OCI-LY3 (cell line): ENCODE measurements at regions not wholly inside any gene's neighbourhood (a gene's known extent, or its start where the extent isn't known, plus 50 kb on each side); places are given as distances from the start of the nearest gene placed in this dataset.
"Not testable (repeated sequence)": the region's sequence is repeated elsewhere in the genome, so short reads cannot be mapped to it uniquely, and the experiment has no call there.

Experiments
- H2AFZ ChIP-seq: fragments of 200-600, 300-600 bp; shearing (Covaris generic); 2 replicates; pipeline ENCODE4 v1.6.0; 2014; ENCODE audit warnings: antibody characterized with exemption, low read depth, low read length
- H3K27ac ChIP-seq: fragments of 200-600, 300-600 bp; sonication (generic); 2 replicates; pipeline ENCODE4 v1.5.1; 2014; ENCODE audit warnings: mild to moderate bottlenecking, low read length, moderate library complexity, mixed read lengths
- H3K27me3 ChIP-seq: fragments of 200-600, 300-600 bp; sonication (generic); 2 replicates; pipeline ENCODE4 v1.6.1; 2014; ENCODE audit warnings: low read depth, low read length, mixed read lengths
- H3K36me3 ChIP-seq: fragments of 200-600, 300-600 bp; sonication (generic); replicated peaks from 2 replicates; pipeline ENCODE3; 2014; ENCODE audit warnings: low read depth, low read length, mixed read lengths
- H3K4me1 ChIP-seq: fragments of 300-600, 200-600 bp; sonication (generic); 2 replicates; pipeline ENCODE4 v1.6.1; 2014; ENCODE audit warnings: low read length, mixed read lengths
- H3K4me2 ChIP-seq: fragments of 200-600, 300-600 bp; sonication (generic); 2 replicates; pipeline ENCODE4 v1.6.1; 2014; ENCODE audit warnings: low read length, mixed read lengths
- H3K4me3 ChIP-seq: fragments of 300-600, 200-600 bp; sonication (generic); 2 replicates; pipeline ENCODE4 v1.5.1; 2014; ENCODE audit warnings: antibody characterized with exemption, mild to moderate bottlenecking, low read length, moderate library complexity
- H3K79me2 ChIP-seq: fragments of 300-600, 200-600 bp; shearing (Covaris generic); 2 replicates; pipeline ENCODE4 v1.6.1; 2014; ENCODE audit warnings: mild to moderate bottlenecking, low read length, mixed read lengths
- H3K9ac ChIP-seq: fragments of 300-600, 200-600 bp; shearing (Covaris generic); 2 replicates; pipeline ENCODE4 v1.6.0; 2014; ENCODE audit warnings: mild to moderate bottlenecking, low read length, moderate library complexity
- H3K9me3 ChIP-seq: fragments of 200-600, 300-600 bp; shearing (Covaris generic); 2 replicates; pipeline ENCODE4 v1.6.1; 2014; ENCODE audit warnings: low read length, mixed read lengths; ENCODE audit not compliant: insufficient read depth
- H4K20me1 ChIP-seq: fragments of 200-600, 300-600 bp; sonication (generic); 2 replicates; pipeline ENCODE4 v1.6.1; 2016; ENCODE audit warnings: low read length, mixed read lengths; ENCODE audit not compliant: insufficient read depth
- EZH2phosphoT487 ChIP-seq: fragments of 200-600 bp; shearing (Covaris generic); IDR thresholded peaks from 2 replicates; pipeline ENCODE4 v1.6.1; 2018; ENCODE audit warnings: antibody characterized with exemption, mixed run types, low read depth
- TF ChIP-seq, protein P1 (sequence below): fragments of 200-600, 300-600 bp; sonication (generic); IDR thresholded peaks from 2 replicates; pipeline ENCODE4 v1.5.1; 2014; ENCODE audit warnings: antibody characterized with exemption, low read length, low read depth

DNA sequence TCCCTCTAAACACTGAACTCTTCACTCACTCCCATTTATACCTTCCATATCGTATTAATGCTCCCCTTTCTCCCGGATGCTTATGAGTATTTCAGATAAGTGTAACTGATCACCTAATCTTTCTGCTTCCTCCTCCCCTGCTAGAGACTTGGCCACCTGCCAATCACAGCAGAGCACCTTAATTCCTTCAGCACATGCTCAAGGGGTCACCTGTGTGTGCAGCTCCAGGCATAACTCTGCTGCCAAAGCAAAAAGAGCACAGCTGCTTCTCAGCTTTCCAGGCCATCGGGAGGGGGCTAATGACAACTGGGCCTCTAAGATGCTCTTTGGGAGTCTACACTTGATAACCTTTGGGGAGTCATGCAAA, 106.9 kb upstream of the DYRK2 start:
- Histone ChIP-seq H3K27ac (no peak overlapping the region), H3K36me3 (no peaks in the 10 kb centered on the region), H4K20me1 (no peaks in the 10 kb centered on the region), H3K9me3 (no peaks in the 10 kb centered on the region), H3K4me3 (peak overlapping the region; percentile 33; the same call in 1 of the 2 replicates), H3K27me3 (peaks cover 10% of the 10 kb centered on the region), H3K79me2 (no peaks in the 10 kb centered on the region), H3K9ac (no peak overlapping the region), H3K4me2 (peak overlapping the region; percentile 46), H3K4me1 (peaks cover 22% of the 10 kb centered on the region), H2AFZ (peak overlapping the region; percentile 10; the same call in 1 of the 2 replicates)
- TF ChIP-seq, protein P1, sequence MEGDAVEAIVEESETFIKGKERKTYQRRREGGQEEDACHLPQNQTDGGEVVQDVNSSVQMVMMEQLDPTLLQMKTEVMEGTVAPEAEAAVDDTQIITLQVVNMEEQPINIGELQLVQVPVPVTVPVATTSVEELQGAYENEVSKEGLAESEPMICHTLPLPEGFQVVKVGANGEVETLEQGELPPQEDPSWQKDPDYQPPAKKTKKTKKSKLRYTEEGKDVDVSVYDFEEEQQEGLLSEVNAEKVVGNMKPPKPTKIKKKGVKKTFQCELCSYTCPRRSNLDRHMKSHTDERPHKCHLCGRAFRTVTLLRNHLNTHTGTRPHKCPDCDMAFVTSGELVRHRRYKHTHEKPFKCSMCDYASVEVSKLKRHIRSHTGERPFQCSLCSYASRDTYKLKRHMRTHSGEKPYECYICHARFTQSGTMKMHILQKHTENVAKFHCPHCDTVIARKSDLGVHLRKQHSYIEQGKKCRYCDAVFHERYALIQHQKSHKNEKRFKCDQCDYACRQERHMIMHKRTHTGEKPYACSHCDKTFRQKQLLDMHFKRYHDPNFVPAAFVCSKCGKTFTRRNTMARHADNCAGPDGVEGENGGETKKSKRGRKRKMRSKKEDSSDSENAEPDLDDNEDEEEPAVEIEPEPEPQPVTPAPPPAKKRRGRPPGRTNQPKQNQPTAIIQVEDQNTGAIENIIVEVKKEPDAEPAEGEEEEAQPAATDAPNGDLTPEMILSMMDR, result no peak
- TF ChIP-seq EZH2phosphoT487, result no peak

DNA sequence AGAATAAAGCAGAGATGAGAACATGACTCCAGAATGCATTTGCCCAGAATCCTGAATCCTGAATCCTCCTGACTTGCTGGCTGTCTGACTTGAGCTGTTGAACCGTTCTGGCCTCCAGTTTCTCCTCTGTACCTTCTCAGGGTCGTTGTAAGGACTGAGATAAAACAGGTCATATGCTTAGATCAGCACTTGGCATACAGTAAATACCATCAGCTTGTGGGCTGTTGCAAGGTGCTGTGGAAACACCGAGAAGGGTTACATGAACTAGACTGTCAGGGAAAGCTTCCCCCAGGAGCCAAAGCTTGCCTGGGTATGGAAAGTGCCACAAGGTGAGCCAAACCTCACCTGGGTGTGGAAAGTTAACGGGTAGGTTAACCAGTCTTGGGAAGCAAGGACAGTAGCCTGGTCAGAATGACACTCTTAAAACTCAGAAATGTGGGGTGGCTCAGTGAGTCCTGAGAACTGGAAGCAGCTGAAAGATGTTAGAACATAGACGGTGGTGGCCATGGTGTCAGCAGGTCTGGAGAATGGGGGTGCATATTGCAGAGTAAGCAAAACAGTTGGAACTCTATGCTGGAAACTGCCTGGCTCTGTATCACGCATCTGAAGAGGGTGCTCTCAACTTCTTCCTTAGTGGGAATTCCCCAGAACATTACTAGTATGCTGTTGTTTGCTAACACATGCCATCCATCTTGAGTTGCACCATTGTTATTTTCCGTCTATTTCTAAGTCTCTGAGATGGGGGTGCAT, 105.3 kb upstream of the DYRK2 start:
- H3K4me2 ChIP-seq, result no peak overlapping the region
- H3K36me3 ChIP-seq, result no peaks in the 10 kb centered on the region
- peaks cover 7% of the 10 kb centered on the region for H3K27me3 ChIP-seq
- H3K27ac ChIP-seq, result no peak overlapping the region
- no peak overlapping the region for H3K9ac ChIP-seq
- TF ChIP-seq, protein P1, result no peak
- no peak for TF ChIP-seq EZH2phosphoT487
- no peaks in the 10 kb centered on the region for H3K79me2 ChIP-seq
- no peak overlapping the region for H3K4me3 ChIP-seq
- peaks cover 22% of the 10 kb centered on the region for H3K4me1 ChIP-seq
- H4K20me1 ChIP-seq, result no peaks in the 10 kb centered on the region
- no peaks in the 10 kb centered on the region for H3K9me3 ChIP-seq
- no peak overlapping the region for H2AFZ ChIP-seq

DNA sequence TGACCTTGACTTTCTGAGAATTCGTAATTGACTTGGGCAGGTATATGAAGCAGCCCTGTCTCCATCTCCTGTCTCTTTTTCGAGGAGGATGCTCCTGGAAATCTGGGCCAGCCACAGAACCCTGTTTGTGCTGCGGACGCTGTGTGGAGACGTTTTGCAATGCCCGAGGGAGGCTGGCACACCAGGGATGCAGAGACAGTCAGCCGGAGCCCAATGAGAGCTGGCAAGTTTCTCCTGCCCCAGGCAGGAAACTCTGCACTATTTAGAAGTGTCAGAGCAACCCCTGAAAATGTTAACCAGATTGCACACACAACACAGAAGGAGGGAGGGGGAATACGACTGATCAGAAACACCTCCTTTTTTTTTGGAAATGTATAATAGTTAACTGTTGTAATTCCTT, 103.2 kb upstream of the DYRK2 start:
- TF ChIP-seq, protein P1, result no peak
- TF ChIP-seq EZH2phosphoT487, result no peak
- H4K20me1 ChIP-seq, result no peaks in the 10 kb centered on the region
- H3K27me3 ChIP-seq, result 0 out of 2 replicates have a peak, but pooled peaks cover 4% of the 10 kb centered on the region
- no peaks in the 10 kb centered on the region for H3K79me2 ChIP-seq
- H3K4me1 ChIP-seq, result peaks cover 22% of the 10 kb centered on the region
- no peaks in the 10 kb centered on the region for H3K36me3 ChIP-seq
- no peak overlapping the region for H3K27ac ChIP-seq
- H3K4me2 ChIP-seq, result no peak overlapping the region
- H2AFZ ChIP-seq, result no peak overlapping the region
- no peaks in the 10 kb centered on the region for H3K9me3 ChIP-seq
- no peak overlapping the region for H3K4me3 ChIP-seq
- no peak overlapping the region for H3K9ac ChIP-seq

DNA sequence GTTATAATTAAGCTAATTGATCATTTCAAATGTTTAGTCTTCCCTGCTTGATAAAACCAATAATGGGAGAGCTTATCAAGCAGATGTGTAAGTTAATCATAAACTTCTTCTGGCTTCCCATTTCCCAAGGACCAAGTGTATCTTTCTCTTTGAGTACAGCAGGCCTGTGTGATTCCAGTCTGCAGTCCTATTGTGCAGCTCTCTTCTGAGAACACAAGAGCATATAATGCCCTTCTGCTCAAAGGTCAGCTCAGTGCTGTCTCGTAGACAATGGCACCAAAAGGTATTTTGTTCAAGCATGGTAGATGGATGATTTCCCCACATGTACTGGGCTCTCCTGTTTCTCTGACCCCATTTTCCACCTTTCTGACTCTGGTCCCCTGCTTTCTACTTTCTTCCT, 101.8 kb upstream of the DYRK2 start:
- Histone ChIP-seq H2AFZ (no peak overlapping the region), H3K9me3 (no peaks in the 10 kb centered on the region), H3K27me3 (no peaks in the 10 kb centered on the region), H3K9ac (no peak overlapping the region), H3K4me1 (peaks cover 12% of the 10 kb centered on the region), H3K4me3 (no peak overlapping the region), H3K79me2 (no peaks in the 10 kb centered on the region), H3K36me3 (no peaks in the 10 kb centered on the region), H4K20me1 (no peaks in the 10 kb centered on the region), H3K27ac (no peak overlapping the region), H3K4me2 (no peak overlapping the region)
- TF ChIP-seq, protein P1, result no peak
- no peak for TF ChIP-seq EZH2phosphoT487

DNA sequence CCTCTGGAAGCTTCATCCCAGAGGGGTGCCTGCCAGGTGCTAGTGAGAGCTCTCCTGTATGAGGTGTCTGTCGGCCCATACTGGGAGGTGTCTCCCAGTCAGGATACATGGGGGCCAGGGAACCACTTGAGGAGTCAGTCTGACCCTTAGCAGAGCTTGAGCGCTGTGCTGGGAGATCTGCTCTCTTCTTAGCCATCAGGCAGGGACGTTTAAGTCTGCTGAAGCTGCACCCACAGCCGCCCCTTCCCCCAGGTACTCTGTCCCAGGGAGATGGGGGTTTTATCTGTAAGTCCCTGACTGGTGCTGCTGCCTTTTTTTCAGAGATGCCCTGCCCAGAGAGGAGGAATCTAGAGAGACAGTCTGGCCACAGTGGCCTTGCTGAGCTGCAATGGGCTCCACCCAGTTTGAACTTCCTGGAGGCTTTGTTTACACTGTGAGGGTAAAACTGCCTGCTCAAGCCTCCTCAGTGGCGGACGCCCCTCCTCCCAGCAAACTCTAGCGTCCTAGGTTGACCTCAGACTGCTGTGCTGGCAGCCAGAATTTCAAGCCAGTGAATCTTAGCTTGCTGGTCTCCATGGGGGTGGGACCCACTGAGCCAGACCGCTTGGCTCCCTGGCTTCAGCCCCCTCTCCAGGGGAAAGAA, 93.3 kb upstream of the DYRK2 start:
- H3K4me2 ChIP-seq, H3K27ac ChIP-seq, H3K9me3 ChIP-seq, H3K79me2 ChIP-seq, H3K4me1 ChIP-seq, H2AFZ ChIP-seq, H3K27me3 ChIP-seq, H3K9ac ChIP-seq, H4K20me1 ChIP-seq, H3K4me3 ChIP-seq, H3K36me3 ChIP-seq: not testable (repeated sequence)
